ENCODE measurements at regions not wholly inside any gene's neighbourhood (a gene's known extent, or its start where the extent isn't known, plus 50 kb on each side); places are given as distances from the start of the nearest gene placed in this dataset.

DNA sequence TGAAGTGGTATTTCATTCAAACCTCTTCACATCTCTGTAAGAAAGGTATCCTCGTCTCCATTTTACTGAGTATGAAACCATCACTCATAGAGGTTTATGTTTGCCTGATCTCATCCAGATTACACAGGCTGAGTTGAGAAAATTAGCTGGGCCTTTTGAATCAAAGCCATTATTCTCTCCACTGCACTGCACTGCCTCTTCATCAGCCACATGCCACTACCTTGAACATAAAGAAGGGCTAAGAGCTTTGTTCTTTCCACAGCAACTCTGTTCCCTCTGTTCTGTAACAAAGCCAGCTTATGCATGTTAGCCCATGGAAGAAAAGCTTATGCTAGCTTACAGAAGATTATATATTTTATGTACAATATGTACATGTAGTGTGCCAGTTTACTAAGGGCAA is 362.6 kb upstream of the DLGAP1 start:
- DNase-seq (ENCODE audit: low read depth in 1 of 2, low spot score in 2 of 2) = no peak
- H3K27ac ChIP-seq = no peak overlapping the region
- H3K36me3 ChIP-seq = no peaks in the 10 kb centered on the region

DNA sequence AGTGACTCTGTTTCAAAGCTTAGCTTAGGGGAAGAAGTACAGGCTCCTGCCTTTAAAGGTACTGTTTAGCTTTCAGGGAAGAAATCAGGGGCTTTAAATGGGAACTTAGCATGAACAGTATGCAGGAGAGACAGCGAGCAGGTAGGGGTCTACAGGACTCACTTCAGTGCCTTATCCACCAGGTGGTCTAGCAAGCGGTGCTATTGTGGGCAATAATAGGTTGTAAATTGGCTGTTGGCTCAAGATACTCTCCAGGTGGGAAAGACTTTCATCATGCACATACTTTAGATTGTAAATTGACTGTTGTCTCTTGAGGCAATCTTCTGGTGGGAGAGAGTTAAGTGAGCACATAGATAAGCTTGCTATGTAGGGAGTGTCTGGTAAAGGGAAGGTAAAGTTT is 358.6 kb upstream of the DLGAP1 start:
- Histone ChIP-seq H3K4me3 (no peak overlapping the region), H3K27ac (no peak overlapping the region), H3K9me3 (replicated peaks) (peaks cover 7% of the 10 kb centered on the region), H3K4me1 (replicated peaks) (no peaks in the 10 kb centered on the region), H3K36me3 (no peaks in the 10 kb centered on the region), H3K27me3 (replicated peaks) (no peaks in the 10 kb centered on the region)
- no peak for DNase-seq (ENCODE audit: low read depth in 1 of 2, low spot score in 2 of 2)

More for the DNA sequence above, 362.6 kb upstream of the DLGAP1 start:
- H3K4me3 ChIP-seq = no peak overlapping the region
- H3K9me3 ChIP-seq (replicated peaks) = peaks cover 7% of the 10 kb centered on the region
- H3K4me1 ChIP-seq (replicated peaks) = no peaks in the 10 kb centered on the region
- no peaks in the 10 kb centered on the region for H3K27me3 ChIP-seq (replicated peaks)

DNA sequence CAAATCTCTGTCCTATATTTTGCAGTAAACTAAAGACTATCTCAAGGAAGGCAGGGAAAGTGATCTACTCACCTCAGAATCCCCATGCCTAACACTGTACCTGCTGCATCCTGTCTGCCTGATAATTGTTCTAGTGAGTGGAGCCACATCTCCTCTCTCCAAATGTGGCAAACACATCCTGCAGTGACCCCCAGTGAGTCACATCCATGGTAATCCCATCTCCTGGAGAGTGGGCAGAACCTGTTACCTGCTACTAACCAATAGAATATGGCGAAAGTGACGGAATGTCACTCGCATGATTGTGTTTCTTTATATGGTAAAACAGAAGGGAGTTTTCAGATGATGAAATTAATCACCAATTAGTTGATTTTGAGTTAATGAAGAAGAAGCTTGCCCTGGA is 353.8 kb upstream of the DLGAP1 start:
- Histone ChIP-seq H3K4me1 (replicated peaks) (no peaks in the 10 kb centered on the region), H3K27me3 (replicated peaks) (no peaks in the 10 kb centered on the region), H3K4me3 (no peak overlapping the region), H3K9me3 (replicated peaks) (peaks cover 3% of the 10 kb centered on the region; the same call in 1 of the 2 replicates), H3K36me3 (no peaks in the 10 kb centered on the region), H3K27ac (no peak overlapping the region)
- no peak for DNase-seq (ENCODE audit: low read depth in 1 of 2, low spot score in 2 of 2)

DNA sequence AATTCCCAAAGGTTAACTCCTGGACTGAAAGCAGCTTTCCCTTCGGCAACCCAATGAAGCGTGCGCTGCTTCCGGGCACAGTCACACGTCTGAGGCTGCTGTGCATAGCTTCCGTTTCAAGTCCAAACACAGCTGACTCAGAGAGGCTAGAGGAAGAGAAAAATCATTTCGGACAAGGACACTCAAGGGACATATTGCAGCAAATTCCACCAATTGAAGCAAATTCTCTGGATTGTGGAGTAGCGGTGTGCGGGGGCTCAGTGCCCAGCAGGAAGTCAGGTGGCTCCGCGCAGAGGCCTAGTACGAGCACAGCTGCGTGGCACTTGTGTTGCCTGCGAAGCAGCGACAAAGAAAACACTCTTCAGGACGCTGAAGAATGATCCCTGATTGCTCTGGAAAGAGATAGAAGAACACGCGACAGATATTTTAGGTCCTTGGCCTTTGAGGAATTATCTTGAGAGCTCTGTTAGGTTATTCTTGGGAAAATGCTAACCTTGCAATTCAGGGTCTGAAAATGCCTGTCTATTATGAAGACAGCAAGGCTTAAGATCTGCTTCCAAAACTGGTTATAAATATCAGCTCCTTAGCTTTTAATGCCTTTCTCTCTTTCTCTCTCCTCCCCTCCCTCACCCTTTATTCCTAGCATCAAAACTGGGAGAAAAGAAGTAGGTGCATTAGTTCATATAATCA is 352.6 kb upstream of the DLGAP1 start:
- Histone ChIP-seq H3K36me3 (no peaks in the 10 kb centered on the region), H3K9me3 (replicated peaks) (no peaks in the 10 kb centered on the region; the same call in 1 of the 2 replicates), H3K27ac (no peak overlapping the region), H3K27me3 (replicated peaks) (no peaks in the 10 kb centered on the region), H3K4me3 (no peak overlapping the region), H3K4me1 (replicated peaks) (no peaks in the 10 kb centered on the region)
- no peak for DNase-seq (ENCODE audit: low read depth in 1 of 2, low spot score in 2 of 2)

DNA sequence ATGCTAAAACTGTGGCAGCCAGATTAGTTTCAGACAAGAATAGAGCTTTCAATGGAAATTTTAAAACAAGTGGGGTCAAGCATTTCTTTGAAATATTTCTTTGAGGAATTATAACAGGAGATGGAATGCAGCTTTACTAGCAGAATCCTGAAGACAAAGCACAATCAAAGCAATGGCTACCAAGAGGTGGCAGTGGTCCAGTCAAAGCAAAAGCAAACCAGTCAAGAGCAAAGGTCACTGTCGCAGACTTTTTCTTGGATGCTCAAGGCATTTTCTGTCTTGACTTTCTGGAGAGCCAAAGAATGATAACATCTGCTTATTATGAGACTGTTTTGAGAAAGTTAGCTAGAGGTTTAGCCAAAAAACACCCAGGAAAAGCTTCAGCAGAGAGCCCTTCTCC is 351.2 kb upstream of the DLGAP1 start:
- DNase-seq (ENCODE audit: low read depth in 1 of 2, low spot score in 2 of 2) = no peak
- Histone ChIP-seq H3K27me3 (replicated peaks) (no peaks in the 10 kb centered on the region), H3K9me3 (replicated peaks) (no peaks in the 10 kb centered on the region; the same call in 1 of the 2 replicates), H3K4me3 (no peak overlapping the region), H3K36me3 (no peaks in the 10 kb centered on the region), H3K4me1 (replicated peaks) (no peaks in the 10 kb centered on the region), H3K27ac (no peak overlapping the region)

DNA sequence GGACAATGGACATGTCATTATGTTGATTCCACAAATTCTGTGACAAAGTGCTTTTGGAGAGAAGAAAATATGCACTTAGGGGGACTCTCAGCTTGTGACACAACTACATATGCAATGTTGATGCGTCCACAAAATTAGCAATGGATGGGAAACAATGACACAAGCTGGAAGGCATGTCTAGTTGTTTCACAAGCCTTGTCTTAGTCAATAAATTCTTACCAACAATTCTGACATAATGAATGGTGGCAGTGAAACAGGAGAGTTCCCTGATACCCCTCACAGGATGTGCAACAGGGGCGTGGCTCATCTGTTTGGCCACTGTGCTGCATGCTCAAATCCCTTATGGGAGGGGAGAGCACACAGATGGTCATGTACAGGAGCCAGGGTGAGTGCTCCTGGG is 347.2 kb upstream of the DLGAP1 start:
- Histone ChIP-seq H3K4me3 (no peak overlapping the region), H3K27me3 (replicated peaks) (no peaks in the 10 kb centered on the region), H3K36me3 (no peaks in the 10 kb centered on the region), H3K27ac (no peak overlapping the region), H3K4me1 (replicated peaks) (no peaks in the 10 kb centered on the region), H3K9me3 (replicated peaks) (no peaks in the 10 kb centered on the region)
- DNase-seq (ENCODE audit: low read depth in 1 of 2, low spot score in 2 of 2) = no peak

DNA sequence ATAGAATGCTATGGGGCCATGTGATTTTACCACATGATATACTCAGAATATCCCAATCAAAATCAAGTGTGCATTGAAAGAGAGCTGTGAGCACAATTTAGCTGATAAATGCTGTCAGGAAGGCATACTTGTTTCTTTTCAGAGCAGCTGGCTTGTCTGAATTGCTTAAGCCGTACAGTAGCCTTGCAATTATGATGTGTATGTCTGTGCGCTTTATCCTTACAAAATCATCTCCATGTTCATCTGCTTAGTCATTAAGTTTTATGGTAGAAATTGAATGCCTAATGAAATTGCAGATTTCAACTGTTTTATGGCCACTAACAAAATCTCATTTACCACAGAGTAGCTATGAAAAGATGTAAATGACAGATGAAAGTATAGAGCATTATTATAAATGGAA is 346.0 kb upstream of the DLGAP1 start:
- H3K4me3 ChIP-seq = no peak overlapping the region
- no peak for DNase-seq (ENCODE audit: low read depth in 1 of 2, low spot score in 2 of 2)
- no peak overlapping the region for H3K27ac ChIP-seq

DNA sequence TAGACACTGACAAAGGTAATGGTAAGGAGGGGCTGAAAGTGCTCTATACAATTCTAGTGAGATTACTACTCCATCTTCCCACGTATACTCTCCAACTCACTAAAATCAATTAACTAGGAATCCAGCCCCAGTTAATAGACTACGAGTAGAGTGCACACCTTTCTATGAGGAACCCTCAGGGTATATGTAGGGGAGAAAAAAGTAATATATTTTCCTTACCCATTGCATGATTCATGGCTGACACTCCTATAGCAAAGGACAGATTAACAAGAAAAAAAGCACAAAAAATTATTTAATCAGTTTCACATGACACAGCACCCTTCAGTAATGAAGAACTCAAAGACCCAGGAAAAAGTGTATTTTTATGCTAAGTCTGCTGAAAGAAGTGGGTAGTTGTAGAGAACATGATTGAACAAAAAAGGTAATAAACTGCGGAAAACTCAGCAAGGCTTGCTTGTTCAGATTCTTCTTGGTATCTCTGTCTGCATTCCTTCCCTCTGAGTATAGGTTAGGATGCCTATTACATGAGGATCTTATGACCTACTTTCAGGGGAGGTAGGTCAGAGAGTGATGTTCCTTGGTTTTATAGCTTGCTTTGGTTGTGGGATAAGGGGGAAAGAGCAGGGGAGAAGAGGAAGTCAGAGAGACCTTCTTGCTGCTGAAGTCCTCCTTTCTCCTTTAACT is 342.0 kb upstream of the DLGAP1 start:
- Histone ChIP-seq H3K27ac (no peak overlapping the region), H3K27me3 (replicated peaks) (no peaks in the 10 kb centered on the region), H3K4me1 (replicated peaks) (no peaks in the 10 kb centered on the region), H3K36me3 (no peaks in the 10 kb centered on the region), H3K4me3 (no peak overlapping the region), H3K9me3 (replicated peaks) (no peaks in the 10 kb centered on the region)
- DNase-seq (ENCODE audit: low read depth in 1 of 2, low spot score in 2 of 2) = no peak

More for the DNA sequence above, 346.0 kb upstream of the DLGAP1 start:
- Histone ChIP-seq H3K36me3 (no peaks in the 10 kb centered on the region), H3K27me3 (replicated peaks) (no peaks in the 10 kb centered on the region), H3K4me1 (replicated peaks) (no peaks in the 10 kb centered on the region), H3K9me3 (replicated peaks) (no peaks in the 10 kb centered on the region)

DNA sequence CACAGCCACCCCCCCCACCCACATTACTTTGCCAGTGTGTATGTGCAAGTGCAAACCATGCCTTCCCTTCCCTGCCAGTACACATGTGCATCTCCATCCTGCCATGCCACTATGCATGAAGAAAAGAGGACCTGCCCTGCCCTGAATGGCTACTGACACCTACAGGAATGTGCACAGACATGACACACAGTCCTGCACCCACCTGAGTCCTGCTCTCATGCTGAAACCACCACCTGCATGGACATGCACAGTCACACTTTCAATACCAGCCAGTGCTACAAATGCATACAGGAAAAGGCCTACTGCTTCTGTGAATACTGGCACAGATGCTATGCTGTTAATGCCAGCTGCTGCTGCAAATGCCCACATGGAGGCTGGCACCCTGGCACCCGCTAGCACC is 334.4 kb upstream of the DLGAP1 start:
- no peak overlapping the region for H3K4me3 ChIP-seq
- no peaks in the 10 kb centered on the region for H3K36me3 ChIP-seq
- H3K9me3 ChIP-seq (replicated peaks) = no peaks in the 10 kb centered on the region
- DNase-seq (ENCODE audit: low read depth in 1 of 2, low spot score in 2 of 2) = no peak
- H3K4me1 ChIP-seq (replicated peaks) = no peaks in the 10 kb centered on the region
- H3K27ac ChIP-seq = no peak overlapping the region
- H3K27me3 ChIP-seq (replicated peaks) = no peaks in the 10 kb centered on the region

DNA sequence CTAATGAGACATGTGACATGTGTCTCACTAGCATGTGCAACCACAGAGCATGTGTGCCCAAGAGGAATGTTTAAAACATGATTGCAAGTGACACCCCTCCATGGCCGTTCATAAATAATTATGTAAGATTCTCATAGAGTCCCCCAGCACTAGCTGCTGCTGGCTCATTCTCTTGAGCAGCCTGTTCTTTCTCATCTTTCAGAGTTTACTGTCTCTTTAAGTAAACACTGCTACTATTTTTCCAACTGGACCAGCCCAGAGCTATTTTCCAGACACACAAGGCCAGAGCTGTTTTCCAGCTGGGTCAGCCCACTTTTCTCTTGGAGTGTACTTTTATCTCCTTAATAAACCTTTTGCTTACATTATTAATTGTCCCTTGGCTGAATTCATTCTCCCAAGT is 326.8 kb upstream of the DLGAP1 start:
- no peaks in the 10 kb centered on the region for H3K36me3 ChIP-seq
- DNase-seq (ENCODE audit: low read depth in 1 of 2, low spot score in 2 of 2) = no peak
- H3K4me1 ChIP-seq (replicated peaks) = no peaks in the 10 kb centered on the region
- H3K27me3 ChIP-seq (replicated peaks) = no peaks in the 10 kb centered on the region
- no peaks in the 10 kb centered on the region for H3K9me3 ChIP-seq (replicated peaks)
- H3K27ac ChIP-seq = no peak overlapping the region
- H3K4me3 ChIP-seq = no peak overlapping the region

DNA sequence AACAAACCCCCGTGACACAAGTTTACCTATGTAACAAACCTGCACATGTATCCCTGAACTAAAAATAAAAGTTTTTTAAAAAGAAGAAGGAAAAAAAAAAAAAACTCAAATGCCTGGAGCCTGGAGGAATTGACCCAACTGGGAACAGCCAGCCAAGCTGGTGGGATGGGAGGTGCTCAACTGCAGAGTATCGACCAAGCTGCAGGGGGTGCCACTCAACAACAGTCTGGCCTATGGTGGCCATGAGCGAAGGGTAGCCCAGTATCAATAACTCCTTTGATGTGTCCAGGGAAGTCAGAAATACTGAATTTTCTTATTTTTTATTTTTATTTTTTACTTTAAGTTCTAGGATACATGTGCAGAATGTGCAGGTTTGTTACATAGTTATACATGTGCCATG is 310.3 kb upstream of the DLGAP1 start:
- no peak overlapping the region for H3K27ac ChIP-seq
- no peak overlapping the region for H3K4me3 ChIP-seq
- no peaks in the 10 kb centered on the region for H3K4me1 ChIP-seq (replicated peaks)
- H3K27me3 ChIP-seq (replicated peaks) = no peaks in the 10 kb centered on the region
- H3K9me3 ChIP-seq (replicated peaks) = 0 out of 2 replicates have a peak, but pooled peaks cover 2% of the 10 kb centered on the region
- DNase-seq (ENCODE audit: low read depth in 1 of 2, low spot score in 2 of 2) = no peak
- H3K36me3 ChIP-seq = no peaks in the 10 kb centered on the region

DNA sequence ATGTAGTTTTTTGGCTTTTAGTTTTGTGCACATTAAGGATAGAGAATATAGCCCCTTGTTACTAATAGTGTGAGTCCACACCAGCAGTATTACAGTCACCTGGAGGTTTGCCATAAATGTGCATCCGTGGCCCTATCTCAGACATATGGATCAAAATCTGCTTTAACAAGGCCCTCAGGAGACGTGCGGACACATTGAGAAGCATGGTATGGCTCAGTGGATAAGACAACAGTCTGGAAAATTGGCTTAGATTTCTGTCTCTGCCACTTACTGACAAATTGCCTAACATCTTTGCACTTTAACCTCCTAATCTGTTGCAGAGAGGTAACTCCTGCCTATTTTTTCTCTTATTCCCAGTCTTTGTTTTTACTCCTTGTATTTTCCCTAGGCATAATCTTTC is 307.2 kb upstream of the DLGAP1 start:
- Histone ChIP-seq H3K27me3 (replicated peaks) (no peaks in the 10 kb centered on the region), H3K4me3 (no peak overlapping the region), H3K4me1 (replicated peaks) (no peaks in the 10 kb centered on the region), H3K36me3 (no peaks in the 10 kb centered on the region), H3K27ac (no peak overlapping the region), H3K9me3 (replicated peaks) (0 out of 2 replicates have a peak, but pooled peaks cover 2% of the 10 kb centered on the region)
- DNase-seq (ENCODE audit: low read depth in 1 of 2, low spot score in 2 of 2) = no peak

DNA sequence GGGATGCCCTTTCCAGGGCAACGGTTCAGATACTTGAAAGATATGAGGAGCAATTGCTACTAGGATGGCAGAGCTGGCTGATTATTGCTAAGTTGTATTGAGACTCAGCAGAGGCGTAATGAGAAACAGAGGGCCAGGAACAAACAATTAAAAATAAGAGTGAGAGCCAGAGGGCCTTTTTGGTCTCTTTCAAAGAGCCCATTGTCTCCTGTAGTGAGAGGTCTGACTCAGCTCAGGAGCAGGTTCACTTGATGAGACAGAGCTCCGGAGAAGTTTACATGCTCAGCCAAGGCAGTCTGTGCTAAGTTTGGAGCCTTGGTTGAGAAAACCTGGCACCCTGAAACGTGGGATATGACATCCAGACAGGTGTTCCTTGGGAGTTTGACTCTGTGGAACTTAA is 303.9 kb upstream of the DLGAP1 start:
- Histone ChIP-seq H3K27ac (no peak overlapping the region), H3K4me1 (replicated peaks) (no peaks in the 10 kb centered on the region), H3K9me3 (replicated peaks) (no peaks in the 10 kb centered on the region; the same call in 1 of the 2 replicates), H3K27me3 (replicated peaks) (no peaks in the 10 kb centered on the region), H3K36me3 (no peaks in the 10 kb centered on the region), H3K4me3 (no peak overlapping the region)
- no peak for DNase-seq (ENCODE audit: low read depth in 1 of 2, low spot score in 2 of 2)

DNA sequence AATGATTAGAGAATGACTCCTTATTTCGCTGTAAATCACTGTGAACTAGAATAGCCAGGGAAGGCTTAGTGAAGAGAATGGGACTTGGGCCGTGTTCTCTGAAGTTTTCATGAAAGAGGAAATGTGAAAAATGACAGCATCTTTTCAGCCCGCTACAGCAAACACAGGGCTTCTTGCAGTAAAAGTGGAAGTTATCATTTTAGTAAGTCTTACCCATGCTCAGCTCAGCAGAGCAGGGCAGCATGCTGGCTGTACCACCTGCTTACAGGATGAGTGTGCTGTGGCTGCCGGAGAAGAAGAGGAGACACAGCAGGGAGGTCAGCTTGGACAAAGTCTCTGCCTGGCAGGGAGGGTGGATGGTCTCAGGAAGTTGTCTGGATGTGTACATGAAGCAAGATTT is 300.7 kb upstream of the DLGAP1 start:
- Histone ChIP-seq H3K4me3 (no peak overlapping the region), H3K4me1 (replicated peaks) (no peaks in the 10 kb centered on the region), H3K27ac (no peak overlapping the region), H3K9me3 (replicated peaks) (no peaks in the 10 kb centered on the region; the same call in 1 of the 2 replicates), H3K27me3 (replicated peaks) (no peaks in the 10 kb centered on the region), H3K36me3 (no peaks in the 10 kb centered on the region)
- DNase-seq (ENCODE audit: low read depth in 1 of 2, low spot score in 2 of 2) = no peak
